SIG-M5 treated with dmso at 0.1 percent for 504 hours (cell line): ENCODE measurements at regions not wholly inside any gene's neighbourhood (a gene's known extent, or its start where the extent isn't known, plus 50 kb on each side); places are given as distances from the start of the nearest gene placed in this dataset.

ENCODE experiments used
- DNase-seq: peaks from one replicate; lab custom pipeline; 2025; ENCODE audit not compliant: unreplicated experiment; lab: John Stamatoyannopoulos, UW

DNA sequence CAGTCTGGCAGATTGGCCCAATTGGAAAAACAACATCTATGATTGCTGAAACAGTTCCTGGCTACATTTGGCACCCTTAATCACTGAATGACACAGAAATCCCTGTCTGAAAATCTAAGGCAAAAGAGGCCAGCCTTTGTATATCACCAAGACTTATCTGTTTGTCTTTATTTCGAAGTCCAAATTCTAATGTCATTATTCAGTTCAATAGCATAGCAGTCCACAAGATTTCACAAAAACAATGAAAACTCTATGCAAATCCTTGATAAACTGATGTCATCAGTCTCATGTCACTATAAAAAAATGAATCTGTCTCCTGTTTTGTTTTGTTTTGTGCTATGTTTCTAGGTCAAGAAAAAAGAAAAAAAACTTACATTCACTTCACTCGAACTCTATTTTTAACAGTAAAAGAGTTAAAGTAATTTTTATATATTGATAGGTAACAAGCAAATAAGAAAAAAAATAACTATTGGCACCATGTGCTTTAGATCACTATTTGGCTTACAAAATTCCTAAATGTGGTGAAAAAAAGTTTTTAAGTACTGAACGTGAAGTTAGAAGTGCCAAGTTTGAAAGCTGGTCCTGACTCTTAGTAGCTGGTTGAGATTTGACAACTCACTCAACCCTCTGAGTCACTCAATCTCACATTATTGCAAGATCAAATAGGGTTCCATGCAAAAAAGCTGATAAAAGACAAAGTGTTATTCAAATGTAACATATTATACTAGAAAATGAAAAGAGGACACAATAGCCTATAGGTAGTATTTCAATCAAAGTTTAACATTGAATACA is 359.3 kb downstream of the IRS1 start:
- no peak for DNase-seq

DNA sequence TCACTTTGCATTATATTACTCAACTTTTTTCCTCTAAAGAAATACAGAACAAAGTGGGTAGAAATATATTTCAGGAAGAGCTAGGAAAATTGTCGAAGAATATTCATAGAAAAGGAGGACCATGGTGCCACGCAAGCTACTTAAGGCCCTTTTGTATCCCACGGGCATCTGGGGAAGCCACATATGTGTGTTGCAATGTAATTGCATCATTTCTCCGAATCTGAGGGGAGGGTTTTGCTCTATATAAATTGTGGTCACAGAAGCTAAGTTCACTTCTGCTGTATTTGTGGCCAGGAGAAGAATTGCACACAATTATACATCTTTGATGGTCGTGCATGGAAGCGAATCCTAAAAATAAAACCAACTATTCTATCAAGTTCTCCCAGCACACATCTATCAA is 360.3 kb downstream of the IRS1 start:
- DNase-seq = peak; percentile 91

DNA sequence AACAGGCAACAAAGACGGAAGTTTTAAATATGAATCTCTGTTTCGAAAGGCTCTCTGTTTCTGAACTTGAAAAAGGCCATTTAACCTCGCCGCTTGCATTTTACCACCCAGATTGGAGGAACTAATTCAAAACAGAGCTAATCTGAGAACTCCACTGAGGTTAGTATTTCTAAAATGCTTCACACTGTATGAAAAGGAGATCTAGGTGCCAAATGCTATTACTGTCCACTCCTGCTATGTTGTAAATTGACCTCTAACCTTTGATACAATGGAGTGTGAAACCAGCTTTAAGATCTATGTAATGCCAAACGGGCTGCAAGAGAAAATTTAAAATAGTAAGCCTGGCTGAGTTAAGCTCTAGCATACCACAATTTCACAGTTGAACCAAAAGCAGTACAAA is 364.5 kb downstream of the IRS1 start:
- DNase-seq = no peak

DNA sequence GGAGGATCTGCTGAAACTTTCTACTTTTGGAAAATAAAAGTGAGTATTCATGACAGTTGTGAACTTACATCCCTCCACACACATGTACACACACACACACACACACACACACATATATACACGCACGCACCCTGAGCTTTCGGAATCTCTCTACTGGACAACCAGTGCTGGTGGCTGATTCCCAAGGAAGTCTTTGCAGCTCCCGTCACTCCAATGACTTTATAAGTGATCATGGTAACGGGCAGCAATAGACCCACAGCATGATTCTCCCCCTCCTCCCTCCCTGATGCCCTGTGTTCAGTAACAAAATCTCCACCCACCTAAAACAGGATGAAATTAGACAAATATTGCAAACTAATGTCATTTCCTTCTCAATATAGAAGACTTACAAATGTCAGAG is 364.9 kb downstream of the IRS1 start:
- DNase-seq = no peak

DNA sequence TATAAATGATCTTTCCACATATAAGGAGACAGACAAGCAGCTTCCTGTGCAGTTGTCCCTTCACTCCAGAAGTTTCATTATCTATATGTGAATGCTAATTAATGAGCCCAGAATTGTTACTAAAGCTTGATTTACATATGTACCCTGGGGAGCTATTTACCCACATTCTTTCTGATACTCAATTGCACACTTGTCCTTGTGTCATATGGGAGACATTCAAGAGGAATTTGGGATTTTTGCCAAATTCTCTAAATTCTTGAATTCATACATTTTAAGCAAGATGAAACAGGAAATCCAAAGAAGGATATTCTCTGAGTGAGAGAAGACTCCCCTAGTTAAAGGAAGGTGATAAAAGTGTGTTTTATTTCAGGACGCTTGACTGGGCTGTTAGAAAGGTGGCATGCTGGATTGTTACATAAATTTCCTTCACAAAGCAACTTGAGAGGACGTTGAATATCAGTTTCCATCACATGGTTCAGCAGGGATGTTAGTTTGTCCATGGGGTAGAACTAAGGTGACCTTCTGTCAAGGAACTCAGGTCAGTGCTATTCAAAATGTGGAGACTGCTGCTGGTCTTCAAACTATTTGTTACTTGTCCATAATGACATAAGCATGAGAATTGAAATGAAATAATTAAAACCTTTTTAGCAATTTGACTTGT is 368.2 kb downstream of the IRS1 start:
- DNase-seq = no peak

DNA sequence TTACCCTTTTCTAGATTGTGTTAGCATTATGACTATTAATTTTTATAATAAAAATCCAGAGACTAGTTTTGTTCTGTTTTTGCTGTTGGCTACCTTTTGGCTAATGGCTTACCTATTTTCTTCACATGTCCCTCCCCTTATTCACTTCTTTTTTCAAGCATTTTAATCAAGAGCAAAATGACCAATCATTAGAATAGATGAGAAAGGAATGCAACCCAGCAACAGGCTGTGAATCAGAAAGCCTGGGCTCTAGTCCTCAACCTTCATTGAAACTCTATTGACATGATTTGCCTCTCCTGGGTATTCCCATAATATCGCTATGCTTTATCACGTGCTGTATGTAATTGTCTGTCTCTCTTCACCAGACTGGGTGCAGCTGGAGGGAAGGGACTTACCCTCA is 370.1 kb downstream of the IRS1 start:
- DNase-seq = no peak

DNA sequence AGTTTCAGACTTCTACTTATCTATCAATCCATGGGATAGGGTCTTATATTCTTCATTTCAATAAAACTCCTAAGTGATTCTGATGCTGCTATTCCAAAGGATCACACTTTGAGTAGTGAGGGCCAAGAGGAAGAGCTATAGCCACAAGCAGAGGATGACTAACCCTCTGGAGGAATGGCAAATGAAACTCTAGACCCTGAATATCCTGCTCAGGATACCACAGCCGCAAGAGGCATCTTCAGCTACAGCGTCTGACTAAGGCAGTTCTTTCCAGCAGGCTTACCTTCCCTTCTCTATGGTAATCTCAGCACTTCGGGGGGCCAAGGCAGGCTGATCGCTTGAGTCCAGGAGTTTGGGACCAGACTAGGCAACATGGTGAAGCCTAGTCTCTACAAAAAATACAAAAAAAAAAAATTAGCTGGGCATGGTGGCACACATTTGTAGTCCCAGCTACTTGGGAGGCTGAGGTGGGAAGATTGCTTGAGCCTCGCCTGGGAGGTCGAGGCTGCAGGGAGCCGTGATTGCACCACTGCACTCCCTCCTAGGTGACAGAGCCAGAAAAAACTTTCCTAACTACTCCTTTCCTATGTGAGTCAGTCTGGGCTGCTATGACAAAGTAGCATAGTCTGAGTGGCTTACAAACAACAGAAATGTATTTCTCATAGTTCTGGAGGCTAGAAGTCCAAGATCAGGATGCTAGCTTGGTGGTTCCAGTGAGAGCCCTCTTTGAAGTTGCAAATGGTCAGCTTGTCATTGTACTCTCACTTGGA is 371.9 kb downstream of the IRS1 start:
- DNase-seq = peak; percentile 60

DNA sequence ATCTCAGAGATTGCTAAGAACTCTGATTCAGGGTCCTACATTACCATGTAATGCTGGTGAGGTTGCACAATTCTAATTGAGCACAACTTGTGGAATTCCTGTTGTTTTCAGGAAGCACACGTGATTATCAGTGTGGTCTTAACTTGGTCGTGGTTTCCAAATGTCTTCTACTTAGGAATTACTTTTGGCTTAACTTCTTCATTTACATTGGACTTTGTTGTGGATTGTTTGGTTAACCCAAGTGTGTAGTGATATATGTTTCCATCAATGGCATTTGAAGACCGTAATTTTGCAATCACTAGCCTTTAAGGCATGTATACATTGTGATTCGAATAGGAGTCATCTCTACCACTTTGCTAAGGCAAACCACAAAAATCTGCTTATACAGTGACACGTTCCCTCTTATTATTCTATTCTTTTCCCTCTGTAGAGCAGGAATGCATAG is 373.3 kb downstream of the IRS1 start:
- no peak for DNase-seq

DNA sequence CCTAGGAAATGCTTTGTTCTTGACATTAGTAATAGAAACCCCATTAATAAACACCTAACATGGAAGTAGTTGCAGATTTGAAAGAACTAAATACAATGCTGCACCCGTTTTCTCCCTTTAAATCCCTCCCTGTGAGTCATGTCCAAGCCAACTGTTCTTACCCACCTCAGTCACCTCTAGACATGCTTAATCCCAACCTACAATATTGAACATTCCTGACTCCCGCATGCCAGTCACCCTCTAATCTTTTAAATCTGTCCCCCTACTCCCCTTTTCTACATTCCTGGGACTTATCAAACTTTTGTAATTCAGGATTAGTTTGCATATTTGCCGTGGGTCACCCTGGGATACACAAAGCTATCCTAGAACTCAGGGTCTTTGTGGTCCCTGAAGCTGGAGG is 374.6 kb downstream of the IRS1 start:
- DNase-seq = no peak

DNA sequence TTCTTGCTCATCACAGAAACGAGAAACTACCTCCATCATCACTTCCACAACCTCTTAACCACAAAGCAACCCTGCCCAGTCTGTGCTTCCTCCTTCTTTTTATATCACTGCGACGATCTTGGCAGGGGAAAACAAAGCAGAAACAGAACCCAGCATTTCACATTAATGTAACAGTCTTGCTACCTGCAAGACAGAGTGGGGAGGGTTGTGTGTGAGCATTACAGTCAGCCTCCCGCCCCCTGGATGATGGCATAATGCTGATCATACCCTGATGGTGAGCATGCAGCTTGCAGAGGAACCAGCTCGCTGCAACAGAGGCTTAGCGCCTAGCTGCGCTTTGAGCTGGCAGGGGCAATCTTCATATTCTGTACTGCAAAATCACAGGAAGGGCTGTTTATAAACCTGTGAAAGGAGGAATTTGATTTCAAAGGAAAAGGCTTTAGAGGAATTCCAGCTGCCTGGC is 376.1 kb downstream of the IRS1 start:
- peak; percentile 98 for DNase-seq

DNA sequence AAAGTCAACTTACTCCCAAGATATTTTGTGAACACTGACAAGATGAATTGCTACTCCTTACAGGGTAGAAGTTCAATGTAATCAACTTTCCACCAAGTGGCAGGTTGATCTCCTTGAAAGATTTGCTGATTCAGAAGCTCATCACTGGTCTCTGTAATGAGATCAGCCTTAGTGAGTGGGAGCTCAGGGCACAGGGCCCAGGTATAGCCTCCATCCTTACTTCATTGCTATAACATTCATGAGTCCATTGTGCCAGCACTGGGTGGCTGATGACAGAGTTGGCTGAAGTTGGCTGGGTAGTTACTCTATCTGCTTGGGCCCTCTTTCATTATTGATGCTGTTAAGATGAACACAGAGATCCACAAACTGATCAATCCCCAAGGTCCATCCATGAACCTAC is 379.0 kb downstream of the IRS1 start:
- no peak for DNase-seq

DNA sequence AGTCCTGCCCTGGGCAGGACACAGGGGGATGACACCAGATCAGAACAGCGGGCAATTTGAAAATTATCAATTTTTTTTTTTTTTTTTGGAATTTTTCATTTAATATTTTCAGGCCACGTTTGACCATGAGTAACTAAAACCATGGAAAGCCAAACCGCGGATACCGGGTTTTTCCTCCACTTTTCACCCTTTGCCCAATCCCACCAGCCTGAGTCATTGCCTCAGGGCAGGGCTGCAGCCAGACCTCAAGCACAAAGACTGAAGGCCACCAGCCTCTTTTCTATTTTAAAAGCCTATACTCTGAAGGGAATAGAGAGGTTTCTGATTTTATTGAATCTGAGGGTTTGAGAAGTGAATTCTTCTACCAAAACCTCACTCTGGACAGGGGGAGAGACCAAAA is 381.1 kb downstream of the IRS1 start:
- DNase-seq = no peak

DNA sequence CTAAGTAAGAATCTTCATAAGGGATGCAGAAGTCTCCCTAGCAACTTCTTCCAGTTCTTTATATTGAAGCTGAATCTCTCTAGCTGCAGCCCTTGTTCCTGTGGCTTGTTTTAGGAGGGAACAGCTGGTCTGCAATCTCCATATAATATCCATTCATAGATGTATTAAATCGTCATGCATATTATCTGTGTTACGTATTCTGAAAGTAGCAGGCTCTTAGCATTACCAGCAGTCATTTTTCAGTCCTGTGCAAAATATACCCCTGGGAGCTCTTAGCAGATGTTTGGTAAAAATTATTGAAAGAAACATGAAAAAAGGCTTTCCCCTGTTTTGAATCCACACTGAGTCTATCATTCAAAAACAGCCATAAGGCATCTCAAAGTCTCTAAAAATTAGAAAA is 385.3 kb downstream of the IRS1 start:
- DNase-seq = no peak

DNA sequence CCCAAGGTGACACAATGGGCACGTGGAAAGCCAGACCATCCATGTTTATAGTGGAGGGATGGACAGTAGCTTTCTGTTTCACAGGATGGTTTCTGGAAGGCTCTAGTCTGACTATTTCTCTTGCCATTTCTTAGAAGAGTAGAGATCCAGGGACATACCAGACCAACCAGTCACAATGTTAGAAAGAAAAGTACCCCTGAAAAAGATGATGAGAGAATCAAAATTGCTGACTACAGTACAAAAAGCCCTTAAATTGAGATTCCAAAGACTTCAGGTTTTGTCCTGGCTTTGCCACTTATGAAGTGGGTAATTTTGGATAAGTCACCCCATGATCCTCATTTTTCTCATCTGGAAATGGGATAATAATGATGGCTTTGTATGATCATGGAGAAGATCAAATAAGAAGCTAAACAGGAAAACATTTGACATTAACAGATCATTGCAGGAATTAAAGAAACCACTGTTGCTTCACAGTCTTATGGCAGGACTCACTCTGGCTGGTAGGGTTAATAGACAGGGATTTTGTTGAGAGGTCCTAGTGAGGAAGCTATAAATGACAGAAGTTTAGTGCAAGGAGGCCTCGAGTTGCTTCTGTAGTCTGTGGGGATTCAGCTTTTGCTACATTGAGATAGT is 386.0 kb downstream of the IRS1 start:
- no peak for DNase-seq

DNA sequence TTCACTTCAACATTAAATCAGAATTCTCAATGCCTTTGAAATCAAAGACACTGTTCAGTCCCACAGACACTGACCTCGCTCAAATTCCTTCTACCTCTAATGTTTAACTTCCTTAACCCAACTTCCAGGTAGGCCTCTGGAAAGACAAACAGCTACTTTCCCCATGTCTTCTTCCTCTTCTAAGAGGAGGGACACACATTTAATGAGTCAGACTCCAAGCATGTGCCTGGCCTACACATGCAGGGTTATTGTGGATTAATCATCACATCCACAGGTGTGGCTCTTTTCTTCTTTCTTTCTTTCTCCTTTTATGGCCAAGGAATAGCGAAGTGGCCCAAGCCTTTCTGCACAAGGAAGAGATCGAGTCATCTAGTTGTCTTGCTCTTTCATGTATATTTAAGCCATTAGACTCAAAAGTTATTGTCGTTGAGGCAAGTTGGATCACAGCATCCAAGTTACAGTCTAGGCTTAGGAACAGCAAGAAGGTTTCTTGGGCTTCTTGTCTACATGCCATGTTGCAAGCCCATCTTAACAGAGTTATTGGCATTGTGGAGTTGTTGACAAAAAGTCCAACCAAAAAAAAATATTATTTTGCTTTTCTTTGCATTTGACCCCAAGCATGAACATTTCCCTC is 387.8 kb downstream of the IRS1 start:
- peak; percentile 21 for DNase-seq

DNA sequence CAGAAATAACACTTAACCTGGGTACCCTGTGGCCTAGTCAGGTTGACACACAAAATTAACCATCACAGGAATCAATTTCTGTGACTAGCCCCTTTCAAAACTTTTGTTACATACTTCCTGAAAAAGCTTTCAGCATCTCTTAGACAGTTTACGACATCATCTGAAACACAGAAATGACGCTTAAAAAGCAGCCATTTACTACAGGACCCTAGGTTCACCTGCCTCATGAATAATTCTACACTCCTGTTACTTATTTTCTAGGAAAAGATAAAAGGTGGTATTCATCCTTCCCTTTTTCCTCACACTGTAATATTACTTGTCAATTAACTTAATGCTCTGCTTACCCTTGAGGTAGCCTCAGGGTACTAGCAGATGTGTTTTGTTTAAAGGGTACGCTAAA is 388.4 kb downstream of the IRS1 start:
- DNase-seq = peak; percentile 17

DNA sequence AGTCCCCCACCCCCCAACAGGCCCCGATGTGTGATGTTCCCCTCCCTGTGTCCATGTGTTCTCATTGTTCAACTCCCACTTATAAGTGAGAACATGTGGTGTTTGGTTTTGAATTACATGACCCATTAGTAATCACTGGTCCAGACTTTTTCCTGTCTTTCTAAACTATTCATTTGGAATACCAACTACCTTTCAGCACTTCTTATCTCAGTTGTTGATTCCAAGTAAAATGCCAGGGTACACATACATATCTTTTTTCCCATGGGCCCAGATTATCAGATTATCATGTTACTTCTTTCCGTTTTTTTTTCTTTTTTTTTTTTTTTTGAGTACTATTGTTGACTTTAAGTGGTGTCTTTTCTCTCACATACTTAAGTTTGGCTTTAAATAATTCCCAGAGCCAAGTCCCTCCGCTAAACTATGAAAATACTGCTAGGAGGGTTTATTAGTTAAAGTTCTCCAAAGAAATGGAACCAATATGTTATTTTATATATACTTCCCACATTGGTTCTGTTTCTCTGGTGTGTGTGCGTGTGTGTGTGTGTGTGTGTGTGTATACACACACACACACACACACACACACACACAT is 389.3 kb downstream of the IRS1 start:
- DNase-seq = no peak

DNA sequence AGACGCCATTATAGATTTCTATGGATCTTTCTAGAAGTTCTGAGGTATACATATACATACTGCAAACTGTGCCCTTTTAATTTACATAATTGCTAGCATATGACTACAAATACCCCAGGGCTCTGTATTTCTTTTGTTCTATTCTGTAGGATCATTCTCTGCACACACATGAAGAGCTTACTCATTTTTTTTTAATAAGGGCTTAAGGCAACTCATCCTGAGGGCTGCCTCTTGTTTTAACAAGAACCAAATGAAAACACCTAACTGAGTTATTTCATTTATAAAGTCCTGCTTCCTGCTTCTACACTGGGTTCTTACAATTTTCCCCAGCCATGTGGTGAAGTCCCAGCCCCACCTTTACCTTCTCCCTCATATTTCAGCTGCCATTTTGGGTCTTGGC is 390.5 kb downstream of the IRS1 start:
- no peak for DNase-seq

DNA sequence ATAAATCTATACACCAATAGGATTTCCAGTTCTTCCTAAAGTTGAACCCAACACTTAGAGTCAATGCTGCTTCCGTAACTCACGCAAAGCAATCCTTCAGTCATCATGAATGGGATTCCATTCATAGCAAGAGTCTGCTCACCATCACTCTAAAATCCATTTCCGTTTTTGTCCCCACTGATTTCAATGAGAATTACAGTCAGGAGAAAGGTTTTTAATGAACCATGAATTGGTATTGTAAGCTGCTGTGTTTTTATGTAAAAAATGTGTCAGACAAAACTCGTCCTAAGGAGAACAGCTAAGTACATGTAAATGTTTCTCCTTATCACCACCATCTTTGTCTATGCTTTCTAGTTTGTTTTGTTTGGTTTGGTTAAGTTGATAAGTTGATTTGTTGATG is 391.5 kb downstream of the IRS1 start:
- no peak for DNase-seq

DNA sequence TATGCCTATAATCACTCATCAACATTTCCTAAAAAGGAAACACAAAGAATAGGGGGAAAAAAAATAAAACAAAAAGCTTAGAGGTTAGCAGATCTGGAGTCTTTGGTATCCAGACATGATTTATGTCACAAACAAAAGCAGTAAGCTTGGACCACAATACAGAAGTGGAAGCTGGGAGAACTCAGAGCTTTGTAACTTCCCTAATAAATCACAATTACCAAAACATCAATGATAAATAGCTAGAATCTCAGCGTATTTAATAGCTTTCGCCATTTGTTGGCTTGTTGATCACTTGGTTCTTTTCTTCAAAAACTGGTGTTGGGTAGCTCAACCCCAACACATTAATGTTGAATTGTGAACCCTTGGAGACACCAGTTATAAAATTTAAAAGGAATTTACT is 392.5 kb downstream of the IRS1 start:
- no peak for DNase-seq

DNA sequence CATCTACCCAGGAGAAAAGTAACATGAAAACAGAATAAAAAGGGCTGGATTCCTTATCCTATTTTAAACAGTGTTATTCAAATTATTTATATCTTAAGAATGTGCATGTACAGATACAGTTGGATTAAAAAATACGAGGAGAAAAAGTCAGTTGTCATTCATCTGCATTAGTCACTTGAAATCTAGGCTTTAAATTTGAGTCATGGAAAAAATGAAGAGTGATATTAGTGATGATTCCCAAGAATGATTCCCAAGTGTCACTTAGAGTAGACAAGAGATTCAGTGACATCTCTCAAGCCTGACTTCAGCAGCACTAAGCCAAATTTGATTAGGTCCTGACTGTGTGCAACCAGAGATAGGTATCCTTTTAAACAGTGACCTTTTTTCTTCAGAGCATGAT is 394.2 kb downstream of the IRS1 start:
- no peak for DNase-seq
